Inflammatory macrophage (primary cell): ENCODE measurements at regions not wholly inside any gene's neighbourhood (a gene's known extent, or its start where the extent isn't known, plus 50 kb on each side); places are given as distances from the start of the nearest gene placed in this dataset.

Experiments used
- DNase-seq, 2 donors: peaks; one replicate each; pipeline ENCODE4 v3.0.0-alpha.2; 2020 to 2022

- DNase-seq: no peak
Observed at GRCh38 chr2:172658945-172659344, 76.7 kb upstream of the RAPGEF4 start.

GRCh38 chr2:172662099-172662498 lies 73.5 kb upstream of the RAPGEF4 start:
- no peak for DNase-seq

- no peak for DNase-seq
Observed at GRCh38 chr2:172664766-172665165, 70.9 kb upstream of the RAPGEF4 start.

GRCh38 chr2:172667581-172668325 lies 67.9 kb upstream of the RAPGEF4 start:
- DNase-seq: no peak

DNA sequence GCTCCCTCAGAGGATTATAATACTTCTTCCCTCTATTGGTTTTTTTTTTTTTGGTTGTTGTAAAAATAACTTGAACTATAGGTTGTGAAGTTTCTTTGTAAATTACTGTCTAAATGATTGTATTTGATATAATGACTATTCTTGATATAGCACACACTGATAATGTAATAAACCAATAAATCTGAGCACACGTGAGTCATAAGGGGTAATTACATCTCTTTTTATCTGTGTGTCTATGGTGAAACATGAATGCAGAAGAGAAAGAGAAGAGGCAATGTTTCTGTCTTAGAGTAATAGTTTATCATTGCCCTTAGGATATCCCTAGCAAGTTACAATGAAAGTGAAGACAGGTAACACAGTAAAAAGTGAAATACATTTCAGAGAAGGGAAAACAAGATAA lies 64.1 kb upstream of the RAPGEF4 start:
- DNase-seq: no peak

DNA sequence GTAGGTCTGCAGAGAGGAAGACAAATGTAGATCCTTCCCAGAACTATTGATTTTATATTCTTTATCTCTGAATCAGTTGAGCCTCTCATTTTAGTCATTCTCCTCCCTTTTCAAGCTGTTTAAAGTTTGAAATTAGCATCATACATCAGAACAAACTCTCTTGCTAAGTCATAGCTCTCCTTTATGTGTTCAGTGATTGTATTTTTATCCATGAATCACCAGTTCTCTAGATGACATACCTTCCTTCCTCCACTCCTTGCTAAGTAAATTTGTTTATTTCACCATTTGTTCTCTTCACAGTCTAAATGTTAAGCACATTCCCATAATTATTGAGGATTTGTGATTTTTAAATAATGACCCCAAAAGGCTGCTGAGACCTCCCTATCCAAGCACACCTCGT lies 63.5 kb upstream of the RAPGEF4 start:
- no peak for DNase-seq

- no peak for DNase-seq
Observed at GRCh38 chr2:172673056-172673683, 62.5 kb upstream of the RAPGEF4 start.

GRCh38 chr2:172674034-172674967 lies 61.3 kb upstream of the RAPGEF4 start:
- peak; percentile 22 to 50 for DNase-seq

DNA sequence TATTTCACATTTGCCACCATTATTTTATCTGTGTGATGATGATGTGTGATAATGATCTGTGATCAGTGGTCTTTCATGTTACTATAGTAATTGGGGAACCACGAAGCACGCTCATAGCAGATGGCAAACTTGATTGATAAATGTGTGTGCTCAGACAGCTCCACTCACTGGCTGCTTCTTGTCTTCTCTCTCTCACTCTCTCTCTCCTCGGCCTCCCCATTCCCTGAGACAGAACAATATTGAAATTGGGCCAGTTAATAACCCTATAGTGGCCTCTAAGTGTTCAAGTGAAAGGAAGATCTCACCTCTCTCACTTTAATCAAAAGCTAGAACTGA lies 60.7 kb upstream of the RAPGEF4 start:
- DNase-seq: no peak

DNA sequence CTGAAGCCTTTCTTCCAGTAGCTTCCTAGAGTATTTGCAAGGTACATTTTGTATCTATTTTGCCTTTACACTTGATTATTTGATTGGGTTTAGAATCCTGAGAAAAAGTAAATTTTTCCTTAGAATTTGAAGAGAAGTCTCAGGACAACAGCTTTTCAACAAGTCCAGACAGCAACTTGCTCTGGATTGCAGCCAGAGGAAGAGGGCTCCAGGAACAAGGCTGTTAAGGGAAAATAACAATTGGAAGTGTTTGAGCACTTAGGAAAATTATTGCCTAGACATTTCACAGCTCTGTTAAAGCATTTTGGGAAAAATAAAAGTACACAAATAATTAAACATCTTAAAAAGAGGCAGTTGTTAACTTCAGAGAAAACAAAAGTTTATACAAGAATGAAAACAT lies 58.3 kb upstream of the RAPGEF4 start:
- DNase-seq: no peak

GRCh38 chr2:172680436-172681068 lies 55.1 kb upstream of the RAPGEF4 start:
- no peak for DNase-seq

GRCh38 chr2:172685467-172685866 lies 50.2 kb upstream of the RAPGEF4 start:
- no peak for DNase-seq
